ENCODE measurements at regions not wholly inside any gene's neighbourhood (a gene's known extent, or its start where the extent isn't known, plus 50 kb on each side); places are given as distances from the start of the nearest gene placed in this dataset.

- Histone ChIP-seq H3K9me3 (no peaks in the 10 kb centered on the region), H3K36me3 (no peaks in the 10 kb centered on the region), H3K4me3 (ENCODE audit: low read depth, low read length) (no peak overlapping the region), H3K27me3 (peaks cover 5% of the 10 kb centered on the region), H3K4me1 (no peaks in the 10 kb centered on the region)
- DNase-seq = peak; percentile 59
- peak; percentile 92 for TF ChIP-seq CTCF (IDR thresholded peaks at IDR 0.05; ENCODE audit: low read depth, low read length)
These were observed 80.3 kb upstream of the LSM6 start for GRCh38 chr4:146095091-146095690.

GRCh38 chr4:146088690-146089089 lies 86.8 kb upstream of the LSM6 start:
- no peak for DNase-seq

GRCh38 chr4:146087856-146088255 lies 87.7 kb upstream of the LSM6 start:
- Histone ChIP-seq H3K27me3 (no peaks in the 10 kb centered on the region; the same call in 1 of the 2 replicates), H3K9me3 (no peaks in the 10 kb centered on the region), H3K4me3 (ENCODE audit: low read depth, low read length) (no peak overlapping the region), H3K36me3 (no peaks in the 10 kb centered on the region), H3K4me1 (no peaks in the 10 kb centered on the region)
- DNase-seq = no peak
- no peak for TF ChIP-seq CTCF (IDR thresholded peaks at IDR 0.05; ENCODE audit: low read depth, low read length)

More at GRCh38 chr4:146088690-146089089, 86.8 kb upstream of the LSM6 start:
- TF ChIP-seq CTCF (IDR thresholded peaks at IDR 0.05; ENCODE audit: low read depth, low read length) = no peak
- no peaks in the 10 kb centered on the region for H3K4me1 ChIP-seq
- no peaks in the 10 kb centered on the region for H3K36me3 ChIP-seq
- H3K4me3 ChIP-seq (ENCODE audit: low read depth, low read length) = no peak overlapping the region
- H3K27me3 ChIP-seq = peaks cover under 1% of the 10 kb centered on the region
- no peaks in the 10 kb centered on the region for H3K9me3 ChIP-seq

- Histone ChIP-seq H3K9me3 (no peaks in the 10 kb centered on the region), H3K36me3 (no peaks in the 10 kb centered on the region), H3K4me3 (ENCODE audit: low read depth, low read length) (no peak overlapping the region), H3K4me1 (no peaks in the 10 kb centered on the region), H3K27me3 (peaks cover 16% of the 10 kb centered on the region)
- DNase-seq = no peak
- TF ChIP-seq CTCF (IDR thresholded peaks at IDR 0.05; ENCODE audit: low read depth, low read length) = no peak
These were observed 99.4 kb upstream of the LSM6 start for GRCh38 chr4:146076081-146076480.

- H3K36me3 ChIP-seq = no peaks in the 10 kb centered on the region
- no peak for TF ChIP-seq CTCF (IDR thresholded peaks at IDR 0.05; ENCODE audit: low read depth, low read length)
- no peaks in the 10 kb centered on the region for H3K9me3 ChIP-seq
- no peaks in the 10 kb centered on the region for H3K4me1 ChIP-seq
- DNase-seq = no peak
- peaks cover 22% of the 10 kb centered on the region for H3K27me3 ChIP-seq
- H3K4me3 ChIP-seq (ENCODE audit: low read depth, low read length) = no peak overlapping the region
These were observed 102.0 kb upstream of the LSM6 start for GRCh38 chr4:146073517-146073916.

- Histone ChIP-seq H3K4me1 (no peaks in the 10 kb centered on the region), H3K27me3 (peaks cover 16% of the 10 kb centered on the region), H3K4me3 (ENCODE audit: low read depth, low read length) (no peak overlapping the region), H3K36me3 (no peaks in the 10 kb centered on the region), H3K9me3 (no peaks in the 10 kb centered on the region)
- no peak for TF ChIP-seq CTCF (IDR thresholded peaks at IDR 0.05; ENCODE audit: low read depth, low read length)
- no peak for DNase-seq
These were observed 103.1 kb upstream of the LSM6 start for GRCh38 chr4:146072376-146072775.

All from BE2C (cell line).